ENCODE measurements at regions not wholly inside any gene's neighbourhood (a gene's known extent, or its start where the extent isn't known, plus 50 kb on each side); places are given as distances from the start of the nearest gene placed in this dataset.

- TF ChIP-seq EZH2 (IDR thresholded peaks at IDR 0.05; ENCODE audit: low read length, missing control alignments), result no peak
- TF ChIP-seq CTCF (conservative IDR thresholded peaks at IDR 0.05 in 1 of 2, IDR thresholded peaks at IDR 0.05 in 1 of 2; ENCODE audit: low read depth in 1 of 2, low read length in 2 of 2), result no peak
Measured at GRCh38 chr1:56081736-56082135, 497.6 kb downstream of the PLPP3 start.
